SK-N-MC (cell line): ENCODE measurements at regions not wholly inside any gene's neighbourhood (a gene's known extent, or its start where the extent isn't known, plus 50 kb on each side); places are given as distances from the start of the nearest gene placed in this dataset.

Source experiments
- EZH2 ChIP-seq: fragments of 200-600 bp; sonication (generic); IDR thresholded peaks from one replicate; pipeline ENCODE4 v1.6.1; 2017; ENCODE audit warnings: antibody characterized with exemption
- FOXP2 ChIP-seq: optimal IDR thresholded peaks from 2 replicates; pipeline ENCODE3; 2011; ENCODE audit warnings: mild to moderate bottlenecking, moderate library complexity; ENCODE audit not compliant: insufficient read depth; ENCODE audit errors: extremely low read length, control extremely low read depth
- POLR2AphosphoS5 ChIP-seq: IDR thresholded peaks from 2 replicates; pipeline ENCODE4 v1.6.1; 2012; ENCODE audit warnings: mild to moderate bottlenecking, low read depth, low read length, borderline replicate concordance

DNA sequence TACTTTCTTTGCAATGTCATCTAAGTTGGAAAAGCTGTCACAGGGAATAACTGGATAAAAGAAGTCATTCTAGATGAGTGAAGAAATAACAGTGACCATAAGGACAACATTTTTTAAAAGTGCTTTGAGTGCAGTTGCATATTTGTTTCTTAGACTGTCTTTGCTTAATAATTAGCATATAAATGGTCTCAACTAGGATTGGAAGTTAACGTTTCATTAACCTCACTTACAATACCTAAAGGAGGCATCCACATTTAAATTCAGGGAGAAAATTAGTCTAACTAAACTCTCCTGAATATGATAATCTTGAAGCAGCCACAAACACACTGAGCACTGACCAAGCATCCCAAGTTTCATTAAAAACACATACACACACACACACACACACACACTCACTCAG lies 780.7 kb downstream of the PCDH18 start:
- TF ChIP-seq EZH2 = no peak
- no peak for TF ChIP-seq FOXP2
- TF ChIP-seq POLR2AphosphoS5 = no peak
